ENCODE measurements at regions not wholly inside any gene's neighbourhood (a gene's known extent, or its start where the extent isn't known, plus 50 kb on each side); places are given as distances from the start of the nearest gene placed in this dataset.
"Not testable (repeated sequence)": the region's sequence is repeated elsewhere in the genome, so short reads cannot be mapped to it uniquely, and the experiment has no call there.

DNA sequence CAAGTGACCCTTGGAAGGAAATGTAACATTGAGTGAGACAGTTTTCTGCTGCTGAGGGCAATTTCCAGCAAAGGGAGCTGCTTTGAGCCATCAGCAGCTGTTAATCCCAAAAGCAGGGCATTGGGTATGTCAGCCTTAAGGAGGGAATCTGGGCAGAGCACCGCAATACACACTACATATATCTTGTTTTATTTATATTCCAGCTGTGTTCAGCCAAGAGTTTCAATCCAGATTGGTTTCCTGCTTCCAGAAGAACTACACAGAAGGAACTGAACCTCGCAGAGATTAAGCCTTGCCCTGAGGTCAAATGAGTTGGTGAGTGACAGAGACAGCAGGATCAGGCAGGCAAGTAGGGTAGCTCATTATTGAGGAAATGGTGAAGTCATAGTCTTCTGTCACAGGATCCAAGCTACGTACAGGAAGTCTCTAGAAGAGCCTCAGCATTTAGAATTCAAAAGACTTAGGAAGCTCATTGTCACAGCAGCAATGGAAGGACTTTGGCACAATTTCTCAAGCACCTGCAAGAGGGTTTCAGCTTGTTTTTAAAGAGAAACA, 109.9 kb upstream of the HEY2 start:
- H3K4me3 ChIP-seq (ENCODE audit: low read length) = no peak overlapping the region
- no peak overlapping the region for H3K9ac ChIP-seq (ENCODE audit: low read length)
- no peaks in the 10 kb centered on the region for H3K9me3 ChIP-seq (ENCODE audit: low read length)
- H3F3A ChIP-seq (ENCODE audit: low read length, unreplicated experiment) = no peaks in the 10 kb centered on the region
- intact Hi-C loops (cut with micrococcal nuclease) = no loop called here
- no peaks in the 10 kb centered on the region for H3K4me1 ChIP-seq (ENCODE audit: insufficient read depth, low read length)
- ChIA-PET CTCF (no interaction called here), POLR2A (ENCODE audit: unreplicated experiment) (no interaction called here)
- H2AFZ ChIP-seq (ENCODE audit: low read length) = no peak overlapping the region
- TF ChIP-seq, protein P1, sequence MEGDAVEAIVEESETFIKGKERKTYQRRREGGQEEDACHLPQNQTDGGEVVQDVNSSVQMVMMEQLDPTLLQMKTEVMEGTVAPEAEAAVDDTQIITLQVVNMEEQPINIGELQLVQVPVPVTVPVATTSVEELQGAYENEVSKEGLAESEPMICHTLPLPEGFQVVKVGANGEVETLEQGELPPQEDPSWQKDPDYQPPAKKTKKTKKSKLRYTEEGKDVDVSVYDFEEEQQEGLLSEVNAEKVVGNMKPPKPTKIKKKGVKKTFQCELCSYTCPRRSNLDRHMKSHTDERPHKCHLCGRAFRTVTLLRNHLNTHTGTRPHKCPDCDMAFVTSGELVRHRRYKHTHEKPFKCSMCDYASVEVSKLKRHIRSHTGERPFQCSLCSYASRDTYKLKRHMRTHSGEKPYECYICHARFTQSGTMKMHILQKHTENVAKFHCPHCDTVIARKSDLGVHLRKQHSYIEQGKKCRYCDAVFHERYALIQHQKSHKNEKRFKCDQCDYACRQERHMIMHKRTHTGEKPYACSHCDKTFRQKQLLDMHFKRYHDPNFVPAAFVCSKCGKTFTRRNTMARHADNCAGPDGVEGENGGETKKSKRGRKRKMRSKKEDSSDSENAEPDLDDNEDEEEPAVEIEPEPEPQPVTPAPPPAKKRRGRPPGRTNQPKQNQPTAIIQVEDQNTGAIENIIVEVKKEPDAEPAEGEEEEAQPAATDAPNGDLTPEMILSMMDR (conservative IDR thresholded peaks at IDR 0.05; ENCODE audit: low read depth, low read length) = no peak
- TF ChIP-seq EZH2 (IDR thresholded peaks at IDR 0.05; ENCODE audit: low read length, unreplicated experiment) = no peak
- no peak for TF ChIP-seq EZH2phosphoT487 (IDR thresholded peaks at IDR 0.05; ENCODE audit: borderline replicate concordance, low read length)
- BruUV-seq (replicated peaks) = no TSS peak
- H3K27ac ChIP-seq (ENCODE audit: low read length) = no peak overlapping the region
- DNase-seq = no peak
- no peaks in the 10 kb centered on the region for H4K20me1 ChIP-seq (ENCODE audit: low read length)
- H3K9me2 ChIP-seq (replicated peaks; ENCODE audit: low read length) = no peaks in the 10 kb centered on the region
- H3K79me2 ChIP-seq (ENCODE audit: low read length) = no peaks in the 10 kb centered on the region
- H3K27me3 ChIP-seq (ENCODE audit: low read length) = no peaks in the 10 kb centered on the region; the same call in 1 of the 2 replicates
- no peaks in the 10 kb centered on the region for H3K36me3 ChIP-seq (ENCODE audit: low read depth, low read length)
- H3K4me2 ChIP-seq (ENCODE audit: low read length) = no peak overlapping the region
- ATAC-seq = no peak

DNA sequence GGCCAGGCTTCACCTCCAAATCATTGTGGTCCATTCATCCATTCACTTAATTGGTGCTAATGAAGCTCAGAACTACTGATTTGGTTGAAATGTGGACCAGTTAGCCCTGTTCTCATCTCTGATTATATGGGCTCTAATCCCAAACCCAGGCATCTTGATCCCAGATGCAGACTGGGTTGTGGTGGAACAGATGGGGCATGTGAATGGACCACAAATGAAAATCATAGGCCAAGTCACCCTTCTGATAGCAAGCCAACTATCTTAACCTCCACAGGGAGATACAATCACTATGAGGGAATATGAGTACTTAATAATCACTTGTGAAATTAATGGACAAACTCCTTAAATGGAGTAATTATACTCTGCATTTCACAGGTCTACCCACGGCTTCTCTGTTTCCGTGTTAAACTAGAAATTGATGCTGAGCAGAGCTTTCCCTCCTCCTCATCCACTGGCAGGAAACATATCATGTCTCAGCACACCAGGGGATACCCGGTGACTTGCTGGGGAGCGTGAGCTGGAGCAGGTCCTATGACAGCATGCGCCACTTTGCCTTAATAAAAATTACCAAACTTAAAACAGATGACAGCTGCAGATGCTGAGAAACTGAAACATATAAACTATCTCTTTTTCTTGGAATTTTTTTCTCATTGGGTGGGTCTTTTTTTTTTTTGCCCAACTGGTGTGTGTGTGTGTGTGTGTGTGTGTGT, 108.8 kb upstream of the HEY2 start:
- H3K36me3 ChIP-seq (ENCODE audit: low read depth, low read length) = no peaks in the 10 kb centered on the region
- no peak overlapping the region for H3K4me3 ChIP-seq (ENCODE audit: low read length)
- TF ChIP-seq, protein P1 (conservative IDR thresholded peaks at IDR 0.05; ENCODE audit: low read depth, low read length) = no peak
- TF ChIP-seq EZH2 (IDR thresholded peaks at IDR 0.05; ENCODE audit: low read length, unreplicated experiment) = no peak
- BruUV-seq (replicated peaks) = no TSS peak
- ChIA-PET CTCF (no interaction called here), POLR2A (ENCODE audit: unreplicated experiment) (no interaction called here)
- intact Hi-C loops (cut with micrococcal nuclease) = no loop called here
- no peaks in the 10 kb centered on the region for H3K79me2 ChIP-seq (ENCODE audit: low read length)
- H3K4me1 ChIP-seq (ENCODE audit: insufficient read depth, low read length) = no peaks in the 10 kb centered on the region
- ATAC-seq (no peak), DNase-seq (no peak)
- H2AFZ ChIP-seq (ENCODE audit: low read length) = no peak overlapping the region
- no peaks in the 10 kb centered on the region for H3F3A ChIP-seq (ENCODE audit: low read length, unreplicated experiment)
- H3K27me3 ChIP-seq (ENCODE audit: low read length) = no peaks in the 10 kb centered on the region; the same call in 1 of the 2 replicates
- H4K20me1 ChIP-seq (ENCODE audit: low read length) = no peaks in the 10 kb centered on the region
- H3K9me3 ChIP-seq (ENCODE audit: low read length) = no peaks in the 10 kb centered on the region
- H3K4me2 ChIP-seq (ENCODE audit: low read length) = no peak overlapping the region
- H3K9me2 ChIP-seq (replicated peaks; ENCODE audit: low read length) = no peaks in the 10 kb centered on the region
- no peak overlapping the region for H3K9ac ChIP-seq (ENCODE audit: low read length)
- H3K27ac ChIP-seq (ENCODE audit: low read length) = no peak overlapping the region

DNA sequence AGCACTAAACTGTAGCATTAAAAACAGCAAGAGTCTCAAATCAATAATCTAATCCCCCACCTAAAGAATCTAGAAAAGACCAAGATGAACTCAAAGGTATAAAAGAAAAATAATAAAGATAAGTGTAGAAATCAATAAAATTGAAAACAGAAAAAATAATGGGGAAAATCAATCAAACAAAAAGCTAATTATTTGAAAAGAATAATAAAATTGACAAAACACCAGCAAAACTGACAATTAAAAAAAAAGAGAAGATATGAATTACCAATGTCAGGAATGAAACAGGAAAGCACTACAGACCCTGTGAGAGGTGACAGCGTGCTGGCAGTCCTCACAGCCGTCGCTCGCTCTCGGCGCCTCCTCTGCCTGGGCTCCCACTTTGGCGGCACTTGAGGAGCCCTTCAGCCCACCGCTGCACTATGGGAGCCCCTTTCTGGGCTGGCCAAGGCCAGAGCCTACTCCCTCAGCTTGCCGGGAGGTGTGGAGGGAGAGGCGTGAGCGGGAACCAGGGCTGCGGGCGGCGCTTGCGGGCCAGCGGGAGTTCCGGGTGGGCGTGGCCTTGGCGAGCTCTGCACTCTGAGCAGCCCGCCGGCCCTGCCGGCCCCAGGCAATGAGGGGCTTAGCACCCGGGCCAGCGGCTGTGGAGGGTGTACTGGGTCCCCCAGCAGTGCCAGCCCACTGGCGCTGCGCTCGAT, 105.3 kb upstream of the HEY2 start:
- H3K36me3 ChIP-seq (ENCODE audit: low read depth, low read length); H3K4me1 ChIP-seq (ENCODE audit: insufficient read depth, low read length); H3K79me2 ChIP-seq (ENCODE audit: low read length); CTCF ChIA-PET; H3K4me2 ChIP-seq (ENCODE audit: low read length); ATAC-seq; BruUV-seq (replicated peaks); H3K9ac ChIP-seq (ENCODE audit: low read length); intact Hi-C loops (cut with micrococcal nuclease); H2AFZ ChIP-seq (ENCODE audit: low read length); H3K9me3 ChIP-seq (ENCODE audit: low read length); H3F3A ChIP-seq (ENCODE audit: low read length, unreplicated experiment); POLR2A ChIA-PET (ENCODE audit: unreplicated experiment); H3K9me2 ChIP-seq (replicated peaks; ENCODE audit: low read length); H3K4me3 ChIP-seq (ENCODE audit: low read length); H4K20me1 ChIP-seq (ENCODE audit: low read length); H3K27me3 ChIP-seq (ENCODE audit: low read length); H3K27ac ChIP-seq (ENCODE audit: low read length); DNase-seq: not testable (repeated sequence)

Data from PC-3 (cell line).